HG02623 (cell line): ENCODE measurements at regions not wholly inside any gene's neighbourhood (a gene's known extent, or its start where the extent isn't known, plus 50 kb on each side); places are given as distances from the start of the nearest gene placed in this dataset.
"Not testable (repeated sequence)": the region's sequence is repeated elsewhere in the genome, so short reads cannot be mapped to it uniquely, and the experiment has no call there.

Experiments
- ATAC-seq: cut with Tn5 transposase; IDR thresholded peaks from one replicate; pipeline ENCODE4 v1.9.1; 2021; ENCODE audit warnings: moderate library complexity; ENCODE audit not compliant: unreplicated experiment

GRCh38 chr12:59517522-59517921, 78.3 kb upstream of the SLC16A7 start:
- ATAC-seq, result no peak

- no peak for ATAC-seq
These were observed 94.9 kb upstream of the SLC16A7 start for GRCh38 chr12:59500915-59501314.

GRCh38 chr12:59500335-59500734, 95.5 kb upstream of the SLC16A7 start:
- no peak for ATAC-seq

GRCh38 chr12:59499774-59500173, 96.1 kb upstream of the SLC16A7 start:
- peak; percentile 92 for ATAC-seq

GRCh38 chr12:59494617-59495016, 101.2 kb upstream of the SLC16A7 start:
- no peak for ATAC-seq

- no peak for ATAC-seq
These were observed 104.0 kb upstream of the SLC16A7 start for GRCh38 chr12:59491877-59492276.

- ATAC-seq, result no peak
These were observed 109.0 kb upstream of the SLC16A7 start for GRCh38 chr12:59486827-59487226.

- ATAC-seq, result peak; percentile 90
These were observed 111.3 kb upstream of the SLC16A7 start for GRCh38 chr12:59484575-59484974.

GRCh38 chr12:59474236-59474635, 121.6 kb upstream of the SLC16A7 start:
- not testable (repeated sequence) for ATAC-seq

- peak; percentile 73 for ATAC-seq
These were observed 123.6 kb upstream of the SLC16A7 start for GRCh38 chr12:59472273-59472672.

GRCh38 chr12:59459966-59460660, 135.7 kb upstream of the SLC16A7 start:
- ATAC-seq, result no peak

- no peak for ATAC-seq
These were observed 142.4 kb upstream of the SLC16A7 start for GRCh38 chr12:59453475-59453874.

GRCh38 chr12:59452746-59453145, 143.1 kb upstream of the SLC16A7 start:
- ATAC-seq, result no peak

GRCh38 chr12:59452259-59452658, 143.6 kb upstream of the SLC16A7 start:
- ATAC-seq, result no peak

GRCh38 chr12:59446116-59446515, 149.7 kb upstream of the SLC16A7 start:
- no peak for ATAC-seq

GRCh38 chr12:59444932-59445331, 150.9 kb upstream of the SLC16A7 start:
- no peak for ATAC-seq

- ATAC-seq, result no peak
These were observed 163.8 kb upstream of the SLC16A7 start for GRCh38 chr12:59432057-59432456.

GRCh38 chr12:59431266-59431665, 164.6 kb upstream of the SLC16A7 start:
- no peak for ATAC-seq

- ATAC-seq, result no peak
These were observed 166.1 kb upstream of the SLC16A7 start for GRCh38 chr12:59429766-59430165.

GRCh38 chr12:59425798-59426197, 170.0 kb upstream of the SLC16A7 start:
- ATAC-seq, result no peak

- ATAC-seq, result not testable (repeated sequence)
These were observed 171.2 kb upstream of the SLC16A7 start for GRCh38 chr12:59424666-59425065.

GRCh38 chr12:59414051-59414450, 181.8 kb upstream of the SLC16A7 start:
- ATAC-seq, result no peak

- no peak for ATAC-seq
These were observed 187.4 kb upstream of the SLC16A7 start for GRCh38 chr12:59408431-59408830.
